ENCODE measurements at regions not wholly inside any gene's neighbourhood (a gene's known extent, or its start where the extent isn't known, plus 50 kb on each side); places are given as distances from the start of the nearest gene placed in this dataset.

DNA sequence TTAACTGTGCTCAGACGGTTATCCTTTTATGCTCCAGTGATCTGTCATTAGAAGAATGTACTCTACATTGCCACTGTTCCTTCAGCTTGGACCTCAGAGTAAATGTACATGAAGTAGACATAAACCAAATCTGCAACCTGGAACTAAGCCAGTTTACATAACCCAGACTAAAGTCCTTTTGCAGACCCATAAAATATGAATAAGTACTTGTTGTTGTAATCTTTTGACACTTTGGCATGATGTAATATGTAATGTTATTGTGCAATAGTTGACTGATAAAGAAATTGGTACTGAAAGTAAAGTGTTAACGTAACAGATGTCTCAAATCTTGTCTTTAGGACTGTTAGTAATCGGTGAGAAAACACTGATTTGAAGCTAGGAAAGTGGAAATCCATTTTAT lies 115.8 kb upstream of the SORCS1 start:
- TF ChIP-seq, protein P1, sequence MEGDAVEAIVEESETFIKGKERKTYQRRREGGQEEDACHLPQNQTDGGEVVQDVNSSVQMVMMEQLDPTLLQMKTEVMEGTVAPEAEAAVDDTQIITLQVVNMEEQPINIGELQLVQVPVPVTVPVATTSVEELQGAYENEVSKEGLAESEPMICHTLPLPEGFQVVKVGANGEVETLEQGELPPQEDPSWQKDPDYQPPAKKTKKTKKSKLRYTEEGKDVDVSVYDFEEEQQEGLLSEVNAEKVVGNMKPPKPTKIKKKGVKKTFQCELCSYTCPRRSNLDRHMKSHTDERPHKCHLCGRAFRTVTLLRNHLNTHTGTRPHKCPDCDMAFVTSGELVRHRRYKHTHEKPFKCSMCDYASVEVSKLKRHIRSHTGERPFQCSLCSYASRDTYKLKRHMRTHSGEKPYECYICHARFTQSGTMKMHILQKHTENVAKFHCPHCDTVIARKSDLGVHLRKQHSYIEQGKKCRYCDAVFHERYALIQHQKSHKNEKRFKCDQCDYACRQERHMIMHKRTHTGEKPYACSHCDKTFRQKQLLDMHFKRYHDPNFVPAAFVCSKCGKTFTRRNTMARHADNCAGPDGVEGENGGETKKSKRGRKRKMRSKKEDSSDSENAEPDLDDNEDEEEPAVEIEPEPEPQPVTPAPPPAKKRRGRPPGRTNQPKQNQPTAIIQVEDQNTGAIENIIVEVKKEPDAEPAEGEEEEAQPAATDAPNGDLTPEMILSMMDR (conservative IDR thresholded peaks at IDR 0.05 in 1 of 2, IDR thresholded peaks at IDR 0.05 in 1 of 2; ENCODE audit: extremely low read depth in 1 of 2, insufficient read depth in 1 of 2, low read depth in 1 of 2, low read length in 2 of 2): no peak
- TF ChIP-seq EZH2 (IDR thresholded peaks at IDR 0.05; ENCODE audit: borderline replicate concordance, low read length): no peak
